Thyroid gland (tissue), 4 donors: ENCODE measurements at regions not wholly inside any gene's neighbourhood (a gene's known extent, or its start where the extent isn't known, plus 50 kb on each side); places are given as distances from the start of the nearest gene placed in this dataset.

ENCODE experiments used
- POLR2A ChIP-seq, 2 donors: fragments of 450-650 bp; IDR thresholded peaks; one replicate each; pipeline ENCODE4 v1.6.1; 2017; ENCODE audit warnings: antibody characterized with exemption in 2 of 2, mild to moderate bottlenecking in 2 of 2, moderate library complexity in 1 of 2
- TF ChIP-seq, protein P1 (sequence below), 6 experiments: fragments of 200-600 bp in 3 of 6; fragments of 450-650 bp in 3 of 6; sonication (generic) in 3 of 6; IDR thresholded peaks; one replicate each; pipeline ENCODE4 v1.5.1; 2016 to 2019; ENCODE audit warnings: antibody characterized with exemption in 6 of 6, mild to moderate bottlenecking in 2 of 6, inconsistent platforms in 1 of 6, moderate library complexity in 1 of 6

DNA sequence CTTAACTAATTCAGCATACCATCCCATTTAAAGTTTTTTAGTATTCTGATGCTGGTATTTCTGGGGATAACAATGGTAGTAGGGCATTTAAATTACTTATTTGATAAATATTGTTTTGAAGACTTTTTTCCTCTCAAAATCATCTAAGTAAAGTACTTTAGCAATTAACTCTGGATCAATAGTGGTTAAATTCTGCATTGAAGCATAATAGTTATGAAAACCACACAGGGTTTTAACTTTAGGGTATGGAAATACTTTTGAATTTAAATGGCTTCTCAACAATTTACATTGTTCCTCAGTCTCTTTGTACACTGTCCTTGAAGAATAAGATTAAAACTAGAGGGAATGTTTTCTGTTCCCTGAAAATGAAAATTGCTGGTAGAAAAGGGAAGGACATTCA lies 202.6 kb upstream of the STEAP4 start:
- no peak for TF ChIP-seq POLR2A (IDR thresholded peaks at IDR 0.05)
- TF ChIP-seq, protein P1, sequence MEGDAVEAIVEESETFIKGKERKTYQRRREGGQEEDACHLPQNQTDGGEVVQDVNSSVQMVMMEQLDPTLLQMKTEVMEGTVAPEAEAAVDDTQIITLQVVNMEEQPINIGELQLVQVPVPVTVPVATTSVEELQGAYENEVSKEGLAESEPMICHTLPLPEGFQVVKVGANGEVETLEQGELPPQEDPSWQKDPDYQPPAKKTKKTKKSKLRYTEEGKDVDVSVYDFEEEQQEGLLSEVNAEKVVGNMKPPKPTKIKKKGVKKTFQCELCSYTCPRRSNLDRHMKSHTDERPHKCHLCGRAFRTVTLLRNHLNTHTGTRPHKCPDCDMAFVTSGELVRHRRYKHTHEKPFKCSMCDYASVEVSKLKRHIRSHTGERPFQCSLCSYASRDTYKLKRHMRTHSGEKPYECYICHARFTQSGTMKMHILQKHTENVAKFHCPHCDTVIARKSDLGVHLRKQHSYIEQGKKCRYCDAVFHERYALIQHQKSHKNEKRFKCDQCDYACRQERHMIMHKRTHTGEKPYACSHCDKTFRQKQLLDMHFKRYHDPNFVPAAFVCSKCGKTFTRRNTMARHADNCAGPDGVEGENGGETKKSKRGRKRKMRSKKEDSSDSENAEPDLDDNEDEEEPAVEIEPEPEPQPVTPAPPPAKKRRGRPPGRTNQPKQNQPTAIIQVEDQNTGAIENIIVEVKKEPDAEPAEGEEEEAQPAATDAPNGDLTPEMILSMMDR (IDR thresholded peaks at IDR 0.05) = no peak
